RKO (cell line): ENCODE measurements at regions not wholly inside any gene's neighbourhood (a gene's known extent, or its start where the extent isn't known, plus 50 kb on each side); places are given as distances from the start of the nearest gene placed in this dataset.

ENCODE experiments used
- DNase-seq: peaks from one replicate; pipeline ENCODE4 v3.0.0-alpha.2; 2016; ENCODE audit warnings: low spot score

- DNase-seq, result peak; percentile 16
Observed at GRCh38 chr6:94071835-94072234, 652.5 kb upstream of the EPHA7 start.

- no peak for DNase-seq
Observed at GRCh38 chr6:94065707-94066337, 646.5 kb upstream of the EPHA7 start.

DNA sequence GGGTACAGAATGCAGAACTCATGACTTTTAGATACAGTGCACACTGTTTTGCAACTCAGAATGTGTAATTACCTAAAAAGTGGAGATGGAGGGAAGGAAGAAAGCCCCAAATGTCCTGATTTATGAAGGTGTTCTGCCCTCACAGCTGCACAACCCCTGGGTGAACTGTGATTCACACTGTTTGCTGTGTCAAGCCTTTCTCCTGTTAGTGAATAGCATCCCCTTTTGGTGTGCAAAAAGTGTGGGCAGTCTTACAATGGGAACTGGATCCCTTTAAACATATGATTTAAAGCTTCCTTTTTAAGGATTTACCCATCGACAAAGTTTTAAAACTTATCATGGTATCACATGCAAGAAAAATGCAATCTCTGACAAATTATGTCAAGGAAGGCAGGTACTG is 633.4 kb upstream of the EPHA7 start:
- DNase-seq, result peak; percentile 14

DNA sequence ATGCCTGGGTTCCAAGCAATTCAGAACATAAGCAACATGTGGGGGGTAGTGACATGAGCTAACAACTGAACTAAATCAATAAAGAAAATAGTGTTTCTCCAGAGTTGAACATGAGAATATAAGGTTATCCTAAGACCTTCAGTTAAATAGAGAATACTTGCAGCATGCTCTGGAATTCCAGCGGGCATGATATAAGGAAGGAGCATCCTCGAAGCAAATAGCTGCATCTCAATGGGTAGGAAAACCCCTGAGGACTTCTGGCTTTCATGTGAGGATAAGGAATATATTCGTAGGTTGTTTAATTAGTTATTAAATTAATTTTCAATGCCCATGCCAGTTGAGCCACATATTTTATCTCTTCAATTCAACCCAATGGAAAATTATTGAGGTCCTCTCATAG is 631.2 kb upstream of the EPHA7 start:
- no peak for DNase-seq

DNA sequence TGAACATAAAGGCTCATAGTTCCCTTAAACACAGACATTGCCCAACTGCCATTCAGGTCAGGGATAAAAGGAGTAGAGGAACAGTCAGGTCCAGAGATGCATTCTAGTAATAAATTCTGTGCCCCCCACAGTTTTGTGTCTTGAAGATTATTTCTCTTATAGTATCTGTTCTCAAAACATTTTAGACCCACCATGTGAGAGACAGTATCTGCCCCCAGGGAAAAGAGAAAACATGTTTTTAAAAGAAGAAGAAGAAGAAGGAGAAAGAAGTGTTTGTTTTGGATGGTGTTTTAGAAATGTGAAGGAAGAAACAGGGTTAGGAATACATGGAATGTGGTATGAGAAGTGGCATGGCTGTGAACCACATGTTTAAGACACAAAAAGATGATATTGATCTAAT is 629.6 kb upstream of the EPHA7 start:
- no peak for DNase-seq

- no peak for DNase-seq
Observed at GRCh38 chr6:94045099-94045829, 625.9 kb upstream of the EPHA7 start.

DNA sequence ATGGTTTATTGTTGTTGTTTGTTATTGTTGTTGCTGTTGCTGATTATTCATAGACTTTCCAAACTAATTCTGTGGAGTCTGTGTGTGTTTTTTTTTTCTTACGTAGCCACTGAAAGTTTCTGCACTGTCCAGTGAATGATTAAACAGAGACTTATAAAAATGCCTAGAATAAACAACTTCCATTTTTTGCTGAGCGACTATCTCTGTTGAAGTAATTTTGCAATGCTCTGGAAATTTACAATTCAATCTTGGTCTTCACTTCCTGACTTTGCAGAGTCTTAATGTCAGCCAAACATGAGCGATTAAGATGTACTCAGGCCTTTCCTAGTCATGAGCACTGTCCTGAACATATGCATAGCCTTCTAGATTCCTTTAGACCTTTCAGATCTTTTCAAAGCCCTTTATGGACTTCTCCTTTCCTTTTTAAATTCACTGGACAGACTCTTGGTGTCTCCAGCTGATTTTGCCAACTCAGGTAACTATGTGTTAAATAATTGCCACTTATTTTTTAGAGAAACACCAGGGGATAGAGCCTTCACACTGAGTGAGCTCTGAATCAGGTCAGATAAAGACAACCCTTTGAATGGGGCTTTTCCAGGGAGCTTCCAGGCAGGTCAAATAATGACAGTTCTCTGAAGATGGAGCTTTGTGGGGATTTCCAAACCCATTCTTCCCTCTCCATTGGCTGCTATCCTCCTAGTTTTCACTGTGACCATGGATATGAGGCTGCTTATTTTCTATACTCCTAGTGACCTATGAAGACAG is 622.8 kb upstream of the EPHA7 start:
- DNase-seq, result no peak

DNA sequence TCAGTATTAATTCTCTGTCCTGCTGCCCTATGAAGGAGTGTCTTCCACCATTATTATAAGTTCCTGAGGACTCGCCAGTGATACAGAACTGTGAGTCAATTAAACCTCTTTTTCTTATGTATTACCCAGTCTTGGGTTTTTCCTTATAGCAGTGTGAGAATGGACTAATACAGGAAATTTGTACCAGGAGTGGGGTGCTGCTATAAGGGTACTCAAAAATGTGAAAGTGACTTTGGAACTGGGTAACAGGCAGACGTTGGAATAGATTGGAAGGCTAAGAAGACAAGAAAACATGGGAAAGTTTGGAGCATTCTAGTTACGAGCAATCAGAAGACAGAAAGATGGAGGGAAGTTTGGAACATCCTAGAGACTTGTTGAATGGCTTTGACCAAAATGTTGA is 616.7 kb upstream of the EPHA7 start:
- DNase-seq, result no peak

GRCh38 chr6:94027374-94027773 is 608.0 kb upstream of the EPHA7 start:
- DNase-seq, result no peak

GRCh38 chr6:94026575-94026974 is 607.2 kb upstream of the EPHA7 start:
- DNase-seq, result no peak

- DNase-seq, result no peak
Observed at GRCh38 chr6:94005835-94006234, 586.5 kb upstream of the EPHA7 start.

DNA sequence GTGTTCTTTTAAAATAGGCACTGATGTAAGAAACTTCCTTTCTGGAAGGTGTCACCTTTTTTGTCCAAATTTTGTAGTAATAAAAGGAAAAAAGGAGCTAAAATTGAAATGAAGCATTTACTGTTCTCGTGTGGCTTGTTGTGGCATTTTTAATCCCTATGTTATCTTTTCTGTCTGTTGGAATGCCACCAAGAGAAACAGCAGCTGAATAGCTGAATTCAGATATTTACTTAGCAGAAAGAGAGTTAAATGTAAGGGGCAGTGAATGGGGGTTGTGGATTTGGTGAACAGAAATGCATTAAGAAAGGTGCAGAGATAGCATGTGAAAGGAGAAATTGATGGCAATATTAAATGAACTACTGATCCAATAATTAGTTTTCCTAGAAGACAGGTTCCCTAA is 573.6 kb upstream of the EPHA7 start:
- no peak for DNase-seq

- DNase-seq, result no peak
Observed at GRCh38 chr6:93989630-93990029, 570.3 kb upstream of the EPHA7 start.

DNA sequence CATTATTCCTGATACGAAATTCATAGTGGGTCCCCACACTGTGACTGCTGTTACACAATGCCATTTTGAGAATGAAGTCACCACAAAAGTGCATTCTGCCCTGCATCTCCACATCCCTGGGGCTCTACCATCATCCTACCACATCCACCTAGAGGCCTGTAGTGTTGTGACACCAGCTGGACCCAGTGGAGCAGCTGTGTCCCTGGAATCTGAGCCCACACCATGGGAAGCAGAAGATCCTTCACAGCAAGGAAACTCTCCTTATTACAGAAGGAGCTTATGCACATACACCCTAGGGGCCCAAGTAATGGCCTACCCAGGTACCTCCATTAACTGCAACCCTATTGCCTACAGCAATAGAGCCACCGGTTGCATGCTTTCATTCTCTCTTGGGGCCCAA is 566.6 kb upstream of the EPHA7 start:
- no peak for DNase-seq

DNA sequence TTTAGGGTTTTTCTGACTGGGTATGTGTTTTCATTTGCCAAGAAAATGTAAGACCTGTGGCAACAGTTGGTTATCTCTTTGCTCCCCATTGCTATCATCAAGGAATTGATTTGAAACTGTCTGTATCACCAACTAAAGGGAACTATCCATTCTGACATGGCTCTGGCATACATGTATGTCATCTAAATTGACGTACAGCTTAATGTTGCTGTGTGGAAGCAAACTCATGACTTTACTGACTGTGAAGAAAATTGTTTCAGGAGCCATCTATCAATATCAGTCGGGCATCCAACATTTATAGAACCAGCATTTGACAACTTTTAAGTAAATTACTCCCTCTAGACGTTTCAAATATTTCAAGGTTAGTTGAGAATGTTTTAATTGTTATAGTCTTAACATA is 555.8 kb upstream of the EPHA7 start:
- no peak for DNase-seq

DNA sequence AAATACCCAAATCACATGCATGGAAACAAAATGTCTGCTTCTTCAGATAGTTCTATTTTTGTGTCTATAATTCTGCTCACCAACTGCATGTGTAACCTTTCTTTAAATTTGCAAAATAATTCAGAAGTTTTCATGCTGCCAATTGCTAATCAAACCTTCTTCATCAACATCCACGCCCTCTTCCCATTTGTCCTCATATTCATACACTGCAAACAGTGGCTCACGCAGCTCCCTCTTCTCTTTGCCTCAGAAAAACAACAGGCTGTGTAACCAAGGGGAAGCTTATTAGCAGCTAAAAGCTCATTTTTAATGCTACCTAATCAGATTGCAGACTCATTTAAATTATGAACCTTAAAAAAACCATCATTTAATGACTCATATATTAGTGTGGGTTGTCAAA is 555.0 kb upstream of the EPHA7 start:
- no peak for DNase-seq

DNA sequence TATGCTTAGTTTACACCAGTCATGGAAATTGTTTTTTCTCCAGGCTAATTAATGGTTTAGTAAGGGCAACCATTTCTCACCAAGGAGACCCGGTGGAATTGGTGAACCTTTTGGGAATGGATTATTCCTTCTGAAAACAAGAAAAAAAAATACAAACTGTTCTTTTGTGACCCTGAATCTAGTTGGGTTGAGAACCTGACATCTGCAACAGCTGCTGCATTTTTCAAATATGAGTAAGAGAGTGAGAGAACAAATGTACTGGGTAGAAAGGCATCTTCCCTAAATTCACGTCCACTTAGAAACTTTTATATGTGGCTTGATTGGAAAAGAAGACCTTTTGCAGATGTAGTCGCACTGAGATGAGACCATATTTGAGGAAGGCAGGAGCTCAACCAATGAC is 553.4 kb upstream of the EPHA7 start:
- DNase-seq, result no peak

DNA sequence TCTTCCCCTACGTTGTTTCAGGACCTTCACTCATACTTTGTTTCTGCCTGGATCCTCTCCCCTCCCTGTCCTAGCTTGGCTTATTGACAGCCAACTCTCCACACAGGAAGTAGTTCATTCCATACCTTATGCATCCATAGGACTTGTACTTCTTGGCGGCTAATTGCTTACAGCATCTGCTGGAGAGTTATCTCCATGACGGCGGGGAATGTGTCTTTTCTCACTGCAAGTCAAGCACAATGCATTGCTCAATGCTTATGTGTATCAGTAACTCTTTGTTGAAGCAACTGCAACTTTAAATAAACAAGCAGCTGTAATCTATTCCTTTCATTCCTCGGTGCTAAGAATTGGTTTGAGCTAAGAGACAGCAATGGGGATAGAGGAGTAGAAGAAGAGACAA is 551.3 kb upstream of the EPHA7 start:
- DNase-seq, result no peak

DNA sequence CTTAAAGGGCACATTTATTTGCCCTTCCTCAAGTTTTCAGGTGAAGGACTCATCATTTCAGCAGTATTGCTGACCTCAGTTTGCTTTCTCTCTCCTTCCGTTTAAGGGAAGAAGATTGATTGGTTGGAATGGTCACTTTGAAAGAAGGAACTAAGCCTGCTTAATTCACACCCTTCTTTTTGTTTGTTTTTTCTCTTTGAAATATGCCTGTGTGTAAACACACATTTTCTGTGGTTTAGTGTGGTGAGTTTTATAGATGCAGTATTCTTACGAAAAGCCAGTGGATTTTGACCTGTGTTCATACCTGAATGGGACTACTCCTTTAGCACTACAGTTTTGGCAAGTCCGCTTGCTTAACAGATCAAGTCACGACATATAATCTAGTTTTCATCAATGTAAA is 548.8 kb upstream of the EPHA7 start:
- no peak for DNase-seq

DNA sequence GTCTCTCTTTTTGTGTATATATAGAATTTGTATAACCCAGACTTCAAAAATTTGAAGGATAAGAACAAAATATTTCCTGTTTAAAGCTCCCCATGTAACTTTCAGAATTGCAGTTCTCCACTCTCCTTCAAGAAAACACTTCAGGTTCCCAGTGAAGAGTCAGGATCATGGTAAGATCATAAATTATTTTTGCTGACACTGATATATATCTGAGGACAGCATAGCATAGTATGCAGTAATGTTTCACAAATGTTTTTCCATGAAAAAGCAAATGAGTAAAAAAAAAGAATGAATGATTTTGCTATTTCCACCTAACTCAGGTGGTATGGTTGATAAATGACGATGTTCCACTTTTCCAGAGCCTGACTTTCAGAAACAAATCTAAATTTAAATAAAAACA is 545.6 kb upstream of the EPHA7 start:
- DNase-seq, result no peak

GRCh38 chr6:93964321-93964720 is 545.0 kb upstream of the EPHA7 start:
- no peak for DNase-seq

DNA sequence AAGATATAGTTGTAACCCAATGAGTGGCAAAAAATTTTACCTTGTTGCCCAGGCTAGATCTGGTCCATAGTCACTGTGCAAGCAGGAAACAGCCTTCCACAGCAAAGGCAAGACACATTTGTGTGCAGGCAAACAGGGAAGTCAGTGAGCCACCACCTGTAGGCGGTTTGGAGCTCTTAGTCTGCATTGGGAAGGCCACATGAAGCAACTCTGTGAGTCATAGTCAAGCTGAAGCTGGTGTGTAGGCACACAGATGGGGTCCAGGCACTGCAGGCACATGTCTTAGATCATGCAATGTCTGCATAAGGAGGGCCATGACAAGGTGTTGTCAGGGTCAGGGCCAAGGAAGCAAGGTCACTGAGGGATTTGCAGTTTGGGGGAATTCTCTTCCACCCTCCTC is 543.2 kb upstream of the EPHA7 start:
- DNase-seq, result peak; percentile 23

GRCh38 chr6:93954584-93954983 is 535.2 kb upstream of the EPHA7 start:
- DNase-seq, result no peak
